HG03439 (cell line): ENCODE measurements at regions not wholly inside any gene's neighbourhood (a gene's known extent, or its start where the extent isn't known, plus 50 kb on each side); places are given as distances from the start of the nearest gene placed in this dataset.
"Not testable (repeated sequence)": the region's sequence is repeated elsewhere in the genome, so short reads cannot be mapped to it uniquely, and the experiment has no call there.

ENCODE experiments used
- ATAC-seq: cut with Tn5 transposase; IDR thresholded peaks from one replicate; pipeline ENCODE4 v1.9.1; 2021; ENCODE audit warnings: mild to moderate bottlenecking, moderate library complexity; ENCODE audit not compliant: unreplicated experiment

DNA sequence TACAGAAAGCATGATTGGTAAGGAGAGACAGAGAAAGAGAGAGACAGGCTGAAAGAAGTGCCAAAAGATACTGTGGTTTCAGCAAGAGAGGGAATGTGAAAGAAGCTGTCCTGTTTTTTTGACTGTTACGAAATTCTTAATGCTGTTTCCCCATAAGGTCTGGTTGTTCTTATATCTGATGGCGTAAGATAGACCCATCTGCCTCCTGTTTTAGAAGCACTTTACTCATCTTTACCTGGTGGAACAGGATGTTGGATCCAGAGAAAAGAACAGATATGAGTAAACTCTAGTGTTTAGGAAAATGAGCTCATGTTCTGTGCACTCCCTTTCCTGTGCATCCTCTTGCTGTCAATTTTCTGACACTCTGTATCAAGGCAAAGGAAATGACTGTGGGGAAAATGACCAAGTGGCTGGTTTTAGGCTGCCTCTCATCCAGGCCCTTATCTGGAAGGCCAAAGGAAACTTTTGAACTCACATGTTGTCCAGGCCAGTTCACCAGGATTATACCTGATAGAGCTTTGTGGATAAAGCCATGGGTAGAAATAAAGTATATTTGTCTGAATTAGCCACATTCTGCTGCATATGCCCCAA is 311.7 kb upstream of the HTR2C start:
- ATAC-seq = no peak

DNA sequence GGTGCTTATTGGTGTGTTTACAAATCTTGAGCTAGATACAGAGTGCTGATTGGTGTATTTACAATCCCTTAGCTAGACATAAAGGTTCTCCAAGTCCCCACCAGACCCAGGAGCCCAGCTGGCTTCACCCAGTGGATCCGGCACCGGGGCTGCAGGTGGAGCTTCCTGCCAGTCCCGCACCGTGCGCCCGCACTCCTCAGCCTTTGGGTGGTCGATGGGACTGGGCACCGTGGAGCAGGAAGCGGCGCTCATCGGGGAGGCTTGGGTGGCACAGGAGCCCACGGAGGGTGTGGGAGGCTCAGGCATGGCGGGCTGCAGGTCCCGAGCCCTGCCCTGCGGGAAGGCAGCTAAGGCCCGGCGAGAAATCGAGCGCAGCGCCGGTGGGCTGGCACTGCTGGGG is 313.5 kb upstream of the HTR2C start:
- not testable (repeated sequence) for ATAC-seq

DNA sequence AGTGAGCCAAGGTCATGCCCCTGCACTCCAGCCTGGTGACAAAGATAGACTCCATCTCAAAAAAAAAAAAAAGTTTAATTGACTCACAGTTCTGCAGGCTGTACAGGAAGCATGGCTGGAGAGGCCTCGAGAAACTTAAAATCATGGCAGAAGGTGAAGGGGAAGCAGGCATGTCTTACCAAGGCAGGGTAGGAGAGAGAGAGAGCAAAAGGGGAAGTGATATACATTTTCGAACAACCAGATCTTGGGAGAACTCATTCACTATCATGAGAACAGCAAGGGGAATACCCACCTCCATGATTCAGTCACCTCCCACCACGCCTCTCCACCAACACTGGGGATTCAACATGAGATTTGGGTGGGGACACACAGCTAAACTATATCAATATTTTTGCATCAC is 315.2 kb upstream of the HTR2C start:
- no peak for ATAC-seq

DNA sequence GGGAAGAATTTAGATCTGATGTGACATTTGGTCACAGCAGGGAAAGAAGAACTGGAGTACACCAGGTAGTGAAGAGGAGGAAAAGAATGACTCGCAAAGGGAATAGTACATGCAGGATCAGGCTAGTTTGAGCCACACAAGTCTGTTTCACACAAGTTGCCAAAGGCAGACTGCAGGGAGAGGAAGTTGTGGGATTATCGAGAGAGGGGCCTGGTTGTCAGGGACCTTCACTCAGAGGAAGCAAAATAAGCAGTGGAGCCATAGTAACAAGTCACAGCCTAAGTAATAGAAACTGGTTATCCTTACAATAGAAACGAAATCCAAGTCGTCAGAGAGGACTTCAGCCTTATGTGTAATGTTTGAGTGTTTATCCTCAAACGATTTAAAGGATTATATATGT is 316.7 kb upstream of the HTR2C start:
- ATAC-seq = no peak

DNA sequence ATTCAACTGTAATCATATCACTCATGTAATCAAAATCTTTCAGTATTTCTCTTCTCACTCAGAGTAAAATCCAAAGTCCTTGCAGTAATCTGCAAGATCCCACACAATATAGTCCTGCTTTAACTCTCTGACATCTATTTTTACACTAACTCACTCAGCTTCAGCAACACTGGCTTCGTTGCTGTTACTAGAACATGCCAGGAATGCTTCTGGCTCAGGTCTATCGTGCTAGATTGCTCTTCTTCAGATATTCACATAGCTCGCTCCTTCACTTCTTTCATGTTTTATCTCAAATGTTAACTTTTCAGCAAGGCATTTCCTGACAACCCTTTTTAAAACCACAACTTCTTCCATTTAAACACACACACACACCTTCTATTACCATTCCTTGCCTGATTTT is 331.7 kb upstream of the HTR2C start:
- ATAC-seq = no peak

GRCh38 chrX:114251575-114251974 is 332.3 kb upstream of the HTR2C start:
- ATAC-seq = no peak

- ATAC-seq = no peak
Measured at GRCh38 chrX:114221445-114221844, 362.4 kb upstream of the HTR2C start.

DNA sequence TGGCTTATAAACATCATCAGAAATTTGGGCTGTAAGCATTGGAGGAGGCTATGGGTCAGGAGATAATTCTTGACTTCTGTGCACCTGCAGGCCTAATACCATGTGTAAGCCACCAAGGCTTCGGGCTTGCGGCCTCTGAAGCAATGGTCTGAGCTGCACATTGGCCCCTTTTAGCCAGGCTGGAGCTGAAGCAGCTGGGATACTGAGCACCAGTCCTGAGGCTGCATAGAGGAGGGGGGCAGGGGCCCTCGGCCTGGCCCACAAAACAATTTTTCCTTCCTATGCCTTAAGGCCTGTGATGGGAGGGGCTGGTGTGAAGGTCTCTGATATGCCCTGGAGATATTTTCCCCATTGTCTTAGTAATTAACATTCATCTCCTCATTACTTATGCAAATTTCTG is 373.0 kb upstream of the HTR2C start:
- no peak for ATAC-seq

GRCh38 chrX:114201622-114202021 is 382.3 kb upstream of the HTR2C start:
- ATAC-seq = no peak

DNA sequence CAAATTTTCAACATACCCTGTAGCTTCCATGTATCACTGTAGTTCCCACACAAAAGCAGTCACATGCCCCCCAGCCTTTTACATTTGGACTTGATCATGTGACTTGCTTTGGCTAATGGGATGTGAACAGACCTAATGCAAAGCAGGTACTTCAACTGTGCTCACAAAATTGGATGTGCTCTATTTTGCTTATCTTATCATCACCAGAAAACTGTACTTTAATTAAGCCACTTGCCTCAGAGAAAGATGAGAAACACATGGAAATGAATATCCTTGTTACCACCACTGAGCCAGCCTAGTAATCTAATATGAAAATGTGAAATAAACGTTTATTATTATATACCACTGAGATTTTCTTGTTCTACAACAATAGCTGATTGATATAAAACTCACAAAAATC is 402.7 kb upstream of the HTR2C start:
- no peak for ATAC-seq

DNA sequence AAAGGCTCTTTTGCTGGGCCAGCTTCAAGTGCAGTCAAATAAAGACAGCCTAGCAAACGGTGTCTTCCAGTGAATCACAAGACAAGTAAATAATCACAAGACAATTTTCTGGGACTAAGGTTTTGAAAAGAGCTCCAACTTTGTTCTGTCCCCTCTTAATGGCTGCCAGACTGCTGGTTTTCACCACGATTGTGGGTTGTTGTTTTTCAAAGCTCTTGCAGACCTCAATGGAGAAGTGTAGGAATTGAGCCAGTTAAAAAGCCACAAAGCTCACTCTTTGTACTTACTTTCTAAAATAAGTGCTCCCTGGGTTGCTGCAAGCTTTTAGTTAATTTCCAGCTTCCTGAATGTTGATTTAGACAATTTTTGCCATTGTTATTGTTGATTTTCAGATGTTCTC is 405.8 kb upstream of the HTR2C start:
- no peak for ATAC-seq

DNA sequence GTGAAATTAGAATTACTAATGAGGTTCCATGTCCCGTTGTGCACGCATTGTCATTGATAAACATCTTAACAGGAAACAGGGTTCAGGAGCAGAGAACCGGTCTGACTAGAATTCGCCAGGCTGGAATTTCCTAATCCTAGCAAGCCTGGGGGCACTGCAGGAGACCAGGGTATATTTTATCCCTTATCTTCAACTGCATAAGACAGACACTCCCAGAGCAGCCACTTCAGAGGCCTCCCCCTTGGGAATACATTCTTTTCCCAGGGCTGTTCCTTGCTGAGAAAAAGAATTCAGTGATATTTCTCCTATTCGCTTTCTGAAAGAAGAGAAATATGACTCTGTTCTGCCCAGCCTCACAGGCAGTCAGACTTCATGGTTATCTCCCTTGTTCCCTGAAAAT is 416.6 kb upstream of the HTR2C start:
- ATAC-seq = not testable (repeated sequence)

GRCh38 chrX:114166601-114167000 is 417.3 kb upstream of the HTR2C start:
- no peak for ATAC-seq

DNA sequence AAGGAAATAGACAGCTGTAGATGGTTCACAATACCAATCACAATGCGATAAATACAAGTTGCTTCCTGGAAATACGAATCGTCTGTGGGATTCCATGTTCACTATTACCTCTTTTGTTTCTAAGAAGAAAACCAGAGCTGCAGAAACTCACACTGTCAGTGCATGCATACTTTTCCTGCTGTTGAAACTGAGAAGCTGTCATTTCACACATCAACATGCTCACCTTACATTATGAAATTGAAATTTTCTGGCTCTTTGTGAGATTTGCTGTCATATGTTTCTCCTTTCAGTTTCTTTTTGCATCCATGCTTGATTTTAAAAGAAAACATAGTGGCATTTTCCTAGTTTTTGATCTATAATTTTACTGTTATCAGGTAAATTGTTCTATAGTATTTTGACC is 418.3 kb upstream of the HTR2C start:
- ATAC-seq = no peak

- no peak for ATAC-seq
Measured at GRCh38 chrX:114162068-114162735, 421.7 kb upstream of the HTR2C start.

GRCh38 chrX:114152801-114153200 is 431.1 kb upstream of the HTR2C start:
- ATAC-seq = no peak

DNA sequence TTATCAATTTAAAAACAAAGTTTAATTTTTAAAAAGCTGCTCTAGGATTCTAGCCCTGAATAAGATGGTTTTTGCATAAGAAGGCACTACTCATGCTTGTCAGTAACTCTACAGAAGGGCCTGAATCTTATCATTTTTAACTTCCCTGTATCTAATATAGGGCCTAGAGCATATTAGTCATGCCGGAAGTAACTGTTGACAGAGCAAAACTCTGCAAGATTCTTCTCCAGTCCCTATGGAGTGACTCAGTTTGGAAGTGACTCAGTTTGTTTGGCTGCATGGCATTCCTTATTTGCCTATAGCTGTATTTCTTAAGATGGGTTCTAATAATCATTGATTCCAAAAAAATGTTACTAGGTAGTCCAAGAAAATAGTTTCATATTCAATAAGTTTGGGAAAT is 431.8 kb upstream of the HTR2C start:
- no peak for ATAC-seq

GRCh38 chrX:114134465-114134864 is 449.4 kb upstream of the HTR2C start:
- ATAC-seq = no peak

- ATAC-seq = no peak
Measured at GRCh38 chrX:114127411-114128025, 456.4 kb upstream of the HTR2C start.

DNA sequence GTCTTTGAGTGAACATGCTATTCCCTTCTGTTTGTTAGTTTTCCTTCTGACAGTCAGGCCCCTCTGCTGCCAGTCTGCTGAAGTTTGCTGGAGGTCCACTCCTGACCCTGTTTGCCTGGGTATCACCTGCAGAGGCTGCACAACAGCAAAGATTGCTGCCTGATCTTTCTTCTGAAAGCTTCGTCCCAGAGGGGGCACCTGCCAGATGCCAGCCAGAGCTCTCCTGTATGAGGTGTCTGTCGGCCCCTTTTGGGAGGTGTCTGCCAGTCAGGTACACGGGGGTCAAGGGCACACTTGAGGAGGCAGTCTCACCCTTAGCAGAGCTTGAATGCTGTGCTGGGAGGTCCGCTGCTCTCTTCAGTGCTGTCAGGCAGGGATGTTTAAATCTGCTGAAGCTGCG is 456.9 kb upstream of the HTR2C start:
- no peak for ATAC-seq

- ATAC-seq = no peak
Measured at GRCh38 chrX:114101081-114101480, 482.8 kb upstream of the HTR2C start.

DNA sequence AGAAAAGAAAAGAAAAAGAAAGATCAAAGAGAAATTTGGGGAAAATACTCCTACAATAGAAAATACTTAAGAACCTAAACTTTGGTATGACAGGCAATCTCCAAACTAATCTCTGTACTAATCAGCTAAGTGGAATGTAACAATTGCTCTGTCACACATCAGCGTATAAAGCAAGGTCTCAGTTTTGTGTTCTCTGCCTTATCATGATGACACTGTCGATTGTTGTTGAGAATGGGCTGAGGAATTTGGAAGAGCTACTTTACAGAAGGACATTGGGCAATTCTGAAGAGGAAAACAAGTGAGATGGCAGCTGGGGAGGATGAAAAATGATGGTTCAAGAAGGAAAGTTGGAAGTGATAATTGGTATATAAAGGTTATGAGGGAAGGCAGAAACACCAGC is 486.0 kb upstream of the HTR2C start:
- no peak for ATAC-seq

DNA sequence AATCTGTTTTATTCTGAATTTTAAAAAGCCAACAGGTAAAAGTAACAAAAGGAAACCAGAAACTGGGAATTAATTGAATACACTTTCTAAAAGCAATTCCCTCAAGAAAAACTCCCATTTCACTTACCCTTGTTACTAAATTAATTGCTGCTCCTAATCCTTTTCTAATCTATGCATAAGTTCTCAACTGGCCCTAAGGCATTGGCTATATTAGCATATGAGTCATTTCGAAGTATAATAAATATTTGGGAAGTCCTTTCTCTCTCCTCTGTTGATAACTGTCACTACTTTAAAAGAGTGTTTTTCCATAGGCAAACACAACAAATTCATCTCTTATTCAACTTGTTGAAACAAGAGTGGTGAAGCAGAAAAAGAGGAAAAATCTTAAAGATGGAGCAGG is 486.5 kb upstream of the HTR2C start:
- ATAC-seq = no peak
